Lower leg skin (tissue), 3 donors: ENCODE measurements at regions not wholly inside any gene's neighbourhood (a gene's known extent, or its start where the extent isn't known, plus 50 kb on each side); places are given as distances from the start of the nearest gene placed in this dataset.

Experiments used
- POLR2A ChIP-seq, 2 donors: fragments of 450-650 bp; IDR thresholded peaks; one replicate each; pipeline ENCODE4 v1.6.1; 2016 to 2017; ENCODE audit warnings: antibody characterized with exemption in 2 of 2, mild to moderate bottlenecking in 1 of 2, moderate library complexity in 1 of 2
- TF ChIP-seq, protein P1 (sequence below), 3 donors: fragments of 450-650 bp; IDR thresholded peaks; one replicate each; pipeline ENCODE4 v1.5.1; 2016; ENCODE audit warnings: antibody characterized with exemption in 3 of 3, mild to moderate bottlenecking in 3 of 3, moderate library complexity in 2 of 3

DNA sequence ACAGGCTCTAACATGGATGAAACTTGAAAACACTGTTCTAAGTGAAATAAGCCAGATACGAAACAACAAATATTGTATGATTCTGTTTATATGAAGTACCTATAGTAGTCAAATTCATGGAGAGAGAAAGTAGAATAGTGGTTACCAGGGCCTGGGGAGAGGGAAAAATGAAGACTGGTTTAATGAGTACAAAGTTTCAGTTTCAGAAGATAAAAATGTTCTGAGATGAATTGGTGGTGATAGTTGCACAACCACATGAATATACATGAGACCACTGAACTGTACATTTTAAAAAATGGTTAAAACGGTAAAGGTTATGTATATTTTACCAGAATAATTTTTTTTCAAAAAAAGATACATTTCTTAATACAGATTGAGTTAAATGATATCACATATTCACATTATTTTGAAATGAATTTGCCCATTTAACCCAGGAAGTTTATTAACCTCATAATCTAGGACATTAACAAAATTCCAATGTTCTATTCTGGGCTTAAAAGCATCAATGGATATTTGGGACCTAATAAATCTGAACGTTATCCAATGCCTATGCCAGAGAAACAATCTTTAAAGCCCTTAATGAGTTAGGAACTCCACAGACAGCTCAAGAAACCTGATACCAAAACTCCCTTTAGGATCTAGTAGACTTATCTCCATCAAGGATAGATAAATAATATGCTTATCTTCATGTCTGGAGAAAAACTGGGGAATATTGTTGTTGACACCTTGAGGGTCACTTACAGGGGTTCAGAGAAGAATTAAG lies 521.3 kb downstream of the EFNA5 start:
- TF ChIP-seq POLR2A (IDR thresholded peaks at IDR 0.05) = no peak
- TF ChIP-seq, protein P1, sequence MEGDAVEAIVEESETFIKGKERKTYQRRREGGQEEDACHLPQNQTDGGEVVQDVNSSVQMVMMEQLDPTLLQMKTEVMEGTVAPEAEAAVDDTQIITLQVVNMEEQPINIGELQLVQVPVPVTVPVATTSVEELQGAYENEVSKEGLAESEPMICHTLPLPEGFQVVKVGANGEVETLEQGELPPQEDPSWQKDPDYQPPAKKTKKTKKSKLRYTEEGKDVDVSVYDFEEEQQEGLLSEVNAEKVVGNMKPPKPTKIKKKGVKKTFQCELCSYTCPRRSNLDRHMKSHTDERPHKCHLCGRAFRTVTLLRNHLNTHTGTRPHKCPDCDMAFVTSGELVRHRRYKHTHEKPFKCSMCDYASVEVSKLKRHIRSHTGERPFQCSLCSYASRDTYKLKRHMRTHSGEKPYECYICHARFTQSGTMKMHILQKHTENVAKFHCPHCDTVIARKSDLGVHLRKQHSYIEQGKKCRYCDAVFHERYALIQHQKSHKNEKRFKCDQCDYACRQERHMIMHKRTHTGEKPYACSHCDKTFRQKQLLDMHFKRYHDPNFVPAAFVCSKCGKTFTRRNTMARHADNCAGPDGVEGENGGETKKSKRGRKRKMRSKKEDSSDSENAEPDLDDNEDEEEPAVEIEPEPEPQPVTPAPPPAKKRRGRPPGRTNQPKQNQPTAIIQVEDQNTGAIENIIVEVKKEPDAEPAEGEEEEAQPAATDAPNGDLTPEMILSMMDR (IDR thresholded peaks at IDR 0.05) = no peak
